K562 (cell line): ENCODE measurements at regions not wholly inside any gene's neighbourhood (a gene's known extent, or its start where the extent isn't known, plus 50 kb on each side); places are given as distances from the start of the nearest gene placed in this dataset.

Source experiments
- CEBPZ ChIP-seq: fragments of 150-350 bp; IDR thresholded peaks from 2 replicates; pipeline ENCODE4 v1.6.1; 2014; ENCODE audit warnings: low read depth, mild to moderate bottlenecking, low read length, borderline replicate concordance
- ETS2 ChIP-seq: IDR thresholded peaks from 2 replicates; pipeline ENCODE4 v1.6.1; 2016; ENCODE audit warnings: borderline replicate concordance, missing genetic modification characterization, mild to moderate bottlenecking, moderate library complexity, missing compliant biosample characterization; ENCODE audit not compliant: poor library complexity, severe bottlenecking
- HLTF ChIP-seq: fragments of 450-650 bp; IDR thresholded peaks from 2 replicates; pipeline ENCODE4 v1.6.1; 2016
- ILF3 ChIP-seq: fragments of 450-650 bp; IDR thresholded peaks from 2 replicates; pipeline ENCODE4 v1.6.1; 2018; ENCODE audit warnings: antibody characterized with exemption, mild to moderate bottlenecking, moderate library complexity, borderline replicate concordance
- MYNN ChIP-seq, 2 experiments: sonication (generic); formaldehyde crosslinking in 1 of 2; IDR thresholded peaks; 2 replicates each; pipeline versions ENCODE4 v1.5.0 to v1.6.1; 2016 to 2020; ENCODE audit warnings: antibody characterized with exemption in 1 of 2, missing genetic modification reagents in 1 of 2
- NONO ChIP-seq, 2 experiments: fragments of 200-400 bp in 1 of 2; fragments of 450-650 bp in 1 of 2; formaldehyde crosslinking in 1 of 2; IDR thresholded peaks; 2 replicates each; pipeline ENCODE4 v1.6.1; 2017; ENCODE audit warnings: low read depth in 2 of 2, mild to moderate bottlenecking in 2 of 2, moderate library complexity in 2 of 2, low read length in 1 of 2
- RBM39 ChIP-seq: fragments of 200-400 bp; formaldehyde crosslinking; optimal IDR thresholded peaks from 2 replicates; pipeline ENCODE3; 2018; ENCODE audit warnings: low read depth, low read length
- RERE ChIP-seq: sonication (generic); formaldehyde crosslinking; IDR thresholded peaks from 2 replicates; pipeline ENCODE4 v1.8.0; 2023; ENCODE audit warnings: missing genetic modification reagents, mild to moderate bottlenecking, borderline replicate concordance

- TF ChIP-seq MYNN (IDR thresholded peaks at IDR 0.05) (no peak), MYNN (CRISPR knock-in tag; IDR thresholded peaks at IDR 0.05) (no peak), ILF3 (no peak), CEBPZ (no peak), HLTF (no peak), NONO (IDR thresholded peaks at IDR 0.05; ENCODE audit: low read depth in 2 of 2, low read length in 1 of 2) (no peak), RERE (CRISPR knock-in tag) (no peak), ETS2 (tag) (no peak), RBM39 (no peak)
These were observed 97.8 kb upstream of the ZBED5 start (continued) for GRCh38 chr11:10955616-10956015.
